Head of caudate nucleus (tissue), 42 donors: ENCODE measurements at regions not wholly inside any gene's neighbourhood (a gene's known extent, or its start where the extent isn't known, plus 50 kb on each side); places are given as distances from the start of the nearest gene placed in this dataset.
"Not testable (repeated sequence)": the region's sequence is repeated elsewhere in the genome, so short reads cannot be mapped to it uniquely, and the experiment has no call there.

Experiments used
- DNase-seq, 42 donors: peaks; one replicate each; pipeline versions ENCODE4 v3.0.0 to v3.0.0-alpha.2; 2020 to 2021; ENCODE audit warnings: mixed read lengths in 7 of 42
- intact Hi-C: fragments of 100-400 bp; cut with DNase I; formaldehyde crosslinking; loops from one replicate; pipeline ENCODE4 v1.15.0; 2022

DNA sequence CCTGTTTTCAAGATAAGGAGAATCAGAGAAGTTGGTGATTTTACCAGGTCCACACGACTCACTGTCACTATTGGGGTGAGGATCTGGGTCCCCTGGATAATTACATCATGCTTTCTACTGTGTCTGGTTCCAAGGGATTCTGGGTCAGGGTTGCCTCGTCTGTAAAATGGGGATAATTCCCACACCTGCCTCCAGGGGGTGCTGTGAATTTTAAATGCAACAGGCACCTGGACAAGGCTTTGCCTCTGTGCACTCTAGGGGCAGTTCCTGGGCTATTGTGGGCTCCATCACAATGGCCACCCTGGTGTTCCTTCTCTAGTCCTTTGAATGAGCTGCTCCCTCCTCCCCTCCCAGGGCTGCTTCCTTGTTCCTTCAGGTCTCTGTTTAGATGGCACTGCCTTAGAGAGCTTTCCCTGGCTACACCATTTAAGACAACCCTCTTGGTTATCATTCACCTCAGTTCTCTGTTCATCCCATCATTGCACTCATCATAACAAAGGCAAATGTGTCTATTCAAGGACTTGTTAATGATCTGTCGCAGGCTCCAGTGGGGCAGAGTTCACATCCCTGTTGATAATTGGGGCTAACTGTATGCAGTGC is 178.6 kb downstream of the MIAT start:
- peak in 33 of 42 donors; percentile 8 to 71 (median 35) for DNase-seq
- intact Hi-C loops, result no loop called here

DNA sequence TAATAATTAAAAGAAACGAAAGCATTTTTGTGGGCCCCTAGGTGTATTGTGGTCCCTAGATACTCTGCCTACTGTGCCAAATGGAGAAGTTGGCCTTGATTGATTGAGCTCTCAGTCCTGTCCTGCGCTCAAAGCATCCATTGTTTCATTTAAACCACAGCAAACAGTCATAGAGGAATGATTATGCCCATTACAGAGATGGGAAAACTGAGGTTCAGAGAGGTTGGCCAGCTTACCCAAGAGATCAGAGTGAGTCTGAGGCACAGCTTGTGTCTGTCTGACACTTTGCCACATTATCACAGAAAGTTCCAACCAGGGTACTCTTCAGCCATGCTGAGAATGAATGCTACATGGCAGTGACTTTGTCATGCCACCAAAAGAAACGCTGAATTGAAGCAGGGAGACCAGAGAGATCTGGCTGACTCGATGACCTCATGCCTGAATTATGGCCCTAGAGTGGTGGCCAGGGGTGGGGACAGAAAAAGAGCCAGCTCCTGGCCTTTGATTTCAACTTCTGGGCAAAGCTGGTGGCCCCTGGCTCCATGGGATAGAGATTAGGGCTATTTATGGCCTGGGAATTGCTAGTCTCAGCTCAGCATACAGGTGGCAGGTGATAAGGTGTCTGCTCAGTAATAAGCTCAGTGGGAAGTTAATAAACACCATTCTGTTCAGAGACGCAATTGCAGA is 180.5 kb downstream of the MIAT start:
- no peak for DNase-seq
- intact Hi-C loops, result no loop called here

DNA sequence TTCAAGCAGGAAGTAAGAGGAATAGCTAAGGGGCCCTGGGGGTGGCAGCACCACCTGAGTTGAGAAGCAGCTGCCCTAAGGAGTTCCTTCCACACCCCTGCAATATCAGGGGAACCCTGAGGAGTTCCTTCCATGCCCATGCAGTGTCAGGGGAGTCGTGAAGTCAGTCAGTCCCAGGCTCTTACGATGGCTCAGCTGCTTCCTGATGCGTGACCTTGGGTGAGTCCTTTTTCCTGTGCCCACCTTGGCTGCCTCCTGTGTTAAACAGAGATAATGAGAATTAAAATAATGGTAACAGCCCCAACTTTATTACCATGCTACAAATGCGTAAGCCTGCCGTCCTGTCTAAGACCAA is 181.1 kb downstream of the MIAT start:
- DNase-seq, result no peak
- intact Hi-C loops, result no loop called here

DNA sequence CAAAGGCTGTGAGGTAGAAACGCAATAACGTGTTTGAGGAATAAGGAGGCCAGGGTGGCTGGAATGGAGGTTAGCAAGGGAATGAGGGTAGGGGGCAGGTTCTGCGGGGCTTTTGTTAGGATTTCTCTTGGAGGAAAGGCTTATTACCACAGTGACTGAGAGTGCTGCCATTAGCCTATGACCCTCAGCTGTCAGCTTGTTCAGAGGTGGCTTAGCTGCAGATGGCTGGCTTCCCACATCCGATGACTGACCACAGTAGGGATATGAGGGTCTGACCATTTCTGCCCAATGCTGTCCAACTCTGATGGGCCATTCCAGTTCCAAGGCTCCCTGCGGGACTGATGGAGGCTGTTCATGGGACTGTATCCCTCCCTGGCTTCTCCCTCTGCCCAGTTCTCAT is 181.8 kb downstream of the MIAT start:
- no peak for DNase-seq
- intact Hi-C loops, result no loop called here

DNA sequence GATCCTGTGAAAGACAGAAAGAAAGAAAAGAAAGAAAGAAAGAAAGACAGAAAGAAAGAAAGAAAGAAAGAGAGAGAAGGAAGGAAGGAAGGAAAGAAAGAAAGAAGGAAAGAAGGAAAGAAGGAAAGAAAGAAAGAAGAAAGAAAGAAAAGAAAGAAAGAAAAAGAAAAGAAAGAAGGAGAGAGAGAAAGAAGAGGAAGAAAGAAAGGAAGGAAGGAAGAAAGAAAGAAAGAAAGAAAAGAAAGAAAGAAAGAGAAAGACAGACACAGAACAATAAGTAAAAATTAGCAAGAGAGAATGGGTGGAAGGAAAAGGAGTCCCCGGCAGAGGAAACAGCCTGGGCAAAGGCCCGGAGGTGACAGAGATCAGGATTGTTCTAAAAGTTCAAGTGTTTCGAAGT is 183.4 kb downstream of the MIAT start:
- intact Hi-C loops, DNase-seq: not testable (repeated sequence)

DNA sequence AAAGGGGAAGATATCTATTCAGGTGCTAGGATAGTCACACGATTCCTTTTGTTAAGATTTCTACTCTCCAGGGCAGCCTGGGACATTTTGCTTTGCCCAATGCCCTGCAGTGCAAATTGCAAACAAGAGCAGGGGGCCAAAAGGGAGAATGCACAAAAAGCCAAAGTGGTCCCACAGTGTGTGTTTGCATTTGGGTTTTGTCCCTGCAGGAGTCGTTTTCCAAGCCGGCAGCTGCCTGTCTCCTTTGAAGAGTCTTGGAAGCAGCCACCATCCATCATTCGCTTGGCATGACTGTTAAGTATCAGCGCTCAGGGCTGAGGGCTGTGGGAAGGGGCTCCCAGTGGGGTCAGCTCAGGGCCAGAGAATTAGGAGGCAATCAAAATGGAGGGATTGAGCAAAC is 184.7 kb downstream of the MIAT start:
- no peak for DNase-seq
- intact Hi-C loops, result no loop called here

DNA sequence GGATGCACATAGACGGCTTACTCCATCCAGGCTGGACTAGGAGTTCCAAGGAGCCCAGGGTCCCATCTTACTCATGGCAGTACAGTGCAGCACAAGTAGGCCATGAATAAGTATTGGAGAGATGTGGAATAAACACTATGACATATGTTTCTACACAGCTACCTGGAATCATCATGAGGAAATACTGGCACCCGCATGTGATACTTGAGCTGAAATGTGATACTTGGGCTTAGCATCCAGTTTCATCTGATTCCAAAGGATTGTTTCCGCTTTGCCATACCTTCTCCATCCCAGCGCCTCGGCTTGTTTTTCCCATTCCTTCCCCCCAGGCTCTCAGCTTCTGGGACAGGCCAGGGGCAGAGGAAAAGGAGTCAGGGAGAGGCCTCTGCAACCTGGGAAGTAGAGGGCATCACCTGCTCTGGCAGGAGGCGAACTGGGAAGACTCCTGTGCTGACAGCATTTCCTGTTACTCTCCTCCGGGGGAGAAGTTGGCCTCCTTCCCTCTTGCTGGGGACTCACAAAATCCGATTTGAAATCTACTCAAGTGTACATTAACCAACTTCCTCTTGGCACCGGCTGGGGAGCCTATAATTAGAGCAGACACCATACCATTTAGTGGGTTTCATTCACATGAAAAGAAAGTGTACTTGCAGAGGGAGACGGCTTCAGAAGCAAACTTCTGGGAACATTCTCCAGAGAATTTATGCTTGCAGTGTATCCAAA is 187.8 kb downstream of the MIAT start:
- peak in 13 of 42 donors; percentile 3 to 46 (median 17) for DNase-seq
- intact Hi-C loops, result no loop called here

DNA sequence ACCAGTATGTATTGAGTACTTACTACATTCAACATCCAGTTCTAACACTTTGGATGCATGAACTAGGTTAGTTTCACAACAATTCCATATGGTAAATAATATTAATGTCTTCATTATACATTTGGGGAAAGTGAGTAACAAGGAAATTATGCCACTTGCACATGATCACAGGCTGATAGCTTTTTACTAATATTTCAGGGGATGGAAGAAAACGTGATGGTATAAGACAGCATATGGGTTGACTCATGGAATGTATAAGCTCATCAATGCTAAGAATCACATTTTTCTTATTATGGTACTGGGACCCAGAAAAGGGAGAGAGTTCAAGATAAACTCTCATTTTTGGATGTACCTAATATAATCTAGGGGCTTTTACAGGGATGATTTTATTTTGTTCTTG is 188.7 kb downstream of the MIAT start:
- DNase-seq, result no peak
- intact Hi-C loops, result no loop called here

DNA sequence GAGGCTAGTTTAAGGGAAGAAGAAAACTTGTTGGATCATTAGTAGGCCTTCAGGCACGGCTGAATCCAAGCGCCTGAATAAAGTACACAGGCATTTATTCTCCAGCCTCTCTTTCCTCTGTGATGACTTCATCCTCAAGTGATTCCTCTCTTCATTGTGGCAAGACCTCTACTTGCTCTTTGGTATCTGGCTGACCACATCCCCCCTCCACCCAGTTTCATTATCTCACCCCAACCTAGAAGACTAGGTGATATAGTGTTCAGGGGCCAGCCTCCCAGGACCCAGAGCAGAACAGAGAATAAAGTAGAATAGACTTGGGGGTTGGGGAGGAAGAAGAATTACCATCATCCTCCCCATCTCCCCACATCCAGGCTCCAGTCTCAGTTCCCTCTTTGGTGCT is 189.3 kb downstream of the MIAT start:
- intact Hi-C loops, result no loop called here
- peak in 1 of 42 donors; percentile 8 for DNase-seq

DNA sequence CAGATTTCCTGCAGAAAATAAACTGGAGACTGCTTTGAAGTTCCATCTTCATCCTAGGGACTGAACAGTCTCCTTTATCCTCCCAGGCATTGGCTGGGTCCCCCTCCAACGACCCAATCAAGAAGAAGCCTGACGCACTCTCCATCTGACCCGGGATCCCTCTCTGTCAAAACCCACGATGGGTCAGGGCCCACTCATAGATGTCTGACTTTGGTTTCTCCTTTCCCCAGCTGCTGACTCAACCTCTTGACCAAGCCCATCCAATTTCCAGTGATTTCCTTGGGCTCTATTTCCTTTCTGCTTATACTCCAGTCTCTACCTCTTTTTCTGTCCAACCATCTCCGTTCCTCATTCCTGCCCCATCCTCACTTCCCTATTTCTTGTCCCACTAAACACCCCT is 189.7 kb downstream of the MIAT start:
- peak in 2 of 42 donors; percentile 14 to 21 for DNase-seq
- intact Hi-C loops, result no loop called here

DNA sequence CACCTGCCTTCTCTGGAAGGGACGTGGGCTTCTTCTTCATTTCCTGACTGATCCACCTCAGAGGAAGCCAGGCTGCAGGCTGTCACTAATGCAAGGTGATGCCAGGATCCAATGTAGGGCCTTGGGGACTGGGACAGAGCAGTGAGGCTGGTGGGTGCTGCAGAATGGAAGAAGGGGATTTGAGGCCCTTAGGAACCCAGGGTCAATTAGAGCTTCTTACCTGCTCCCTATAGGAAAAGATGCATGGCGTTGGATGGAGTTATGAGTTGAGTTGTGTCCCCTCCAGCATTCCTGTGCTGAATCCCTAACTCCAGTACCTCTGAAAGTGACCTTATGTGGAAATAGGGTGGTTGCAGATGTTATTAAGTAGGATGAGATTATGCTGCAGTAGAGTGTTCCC is 190.4 kb downstream of the MIAT start:
- peak in 1 of 42 donors; percentile 13 for DNase-seq
- intact Hi-C loops, result no loop called here

DNA sequence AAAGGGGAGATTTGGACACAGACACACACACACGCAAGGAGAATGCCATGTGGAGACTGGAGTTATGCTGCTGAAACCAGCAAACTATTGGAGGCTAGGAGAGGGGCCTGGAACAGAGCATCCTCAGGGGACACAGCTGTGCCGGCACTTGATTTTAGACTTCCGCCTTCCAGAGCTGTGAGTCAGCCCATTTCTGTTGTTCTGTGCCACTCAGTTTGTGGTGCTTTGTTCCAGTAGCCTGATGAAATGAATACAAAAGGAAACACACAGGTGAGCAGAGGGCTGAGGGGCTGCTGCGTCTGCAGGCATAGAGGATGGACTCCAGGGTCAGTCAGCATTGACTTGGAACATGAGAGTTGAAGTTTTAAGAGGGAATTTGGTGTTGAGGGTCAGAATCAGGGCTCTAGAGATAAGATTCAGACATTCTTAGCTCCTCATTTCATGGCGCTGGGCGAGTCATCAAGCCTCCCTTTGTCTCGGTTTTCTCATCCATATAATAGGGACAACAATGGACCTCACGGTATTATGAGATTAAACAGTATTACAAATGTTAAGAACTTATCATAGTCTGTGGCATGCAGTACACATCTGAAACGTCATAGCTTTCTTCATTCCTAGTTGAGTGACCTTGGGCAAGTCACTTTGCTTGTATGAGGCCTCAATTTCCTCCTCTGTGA is 191.0 kb downstream of the MIAT start:
- intact Hi-C loops, result no loop called here
- peak in 1 of 42 donors; percentile 10 for DNase-seq

DNA sequence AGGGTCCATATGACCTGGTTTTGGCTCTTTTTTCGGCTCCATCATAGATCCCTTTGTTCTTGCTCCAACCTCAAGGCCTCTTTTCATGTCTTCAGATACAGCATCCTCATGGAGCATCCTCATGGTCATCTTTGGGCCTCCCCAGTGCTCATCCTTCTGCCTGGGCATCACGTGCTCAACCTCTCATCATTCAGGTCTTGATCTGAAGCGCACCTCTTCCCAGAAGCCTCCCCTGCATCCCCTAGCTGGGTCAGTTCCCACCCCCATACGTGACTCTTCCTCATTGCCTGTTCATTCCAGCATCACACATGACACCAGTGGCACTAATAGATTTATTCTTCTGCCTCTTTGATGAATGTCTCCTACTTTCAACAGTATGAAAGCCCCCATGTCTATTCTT is 192.2 kb downstream of the MIAT start:
- intact Hi-C loops, result no loop called here
- DNase-seq, result peak in 1 of 42 donors; percentile 7

DNA sequence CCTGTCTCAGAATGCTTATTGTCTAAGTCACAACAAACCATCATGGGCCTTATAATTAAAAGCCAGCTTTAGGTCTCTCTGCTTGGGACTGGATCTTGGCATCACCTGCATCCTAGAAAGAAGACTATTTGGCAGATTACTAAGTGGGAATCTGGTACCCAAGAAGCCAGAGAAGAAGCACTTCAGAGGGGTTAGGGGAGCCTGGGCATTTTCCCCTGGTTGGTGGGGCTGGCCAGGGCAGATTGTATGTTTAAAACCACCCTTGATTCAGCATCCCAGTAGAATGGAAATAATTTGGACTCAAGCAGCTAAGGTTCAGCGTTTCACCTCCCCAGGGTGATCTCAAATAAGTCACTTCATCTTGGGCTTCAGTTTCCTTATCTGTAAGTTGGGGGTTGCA is 193.7 kb downstream of the MIAT start:
- intact Hi-C loops, result no loop called here
- DNase-seq, result peak in 2 of 42 donors; percentile 5 to 6

DNA sequence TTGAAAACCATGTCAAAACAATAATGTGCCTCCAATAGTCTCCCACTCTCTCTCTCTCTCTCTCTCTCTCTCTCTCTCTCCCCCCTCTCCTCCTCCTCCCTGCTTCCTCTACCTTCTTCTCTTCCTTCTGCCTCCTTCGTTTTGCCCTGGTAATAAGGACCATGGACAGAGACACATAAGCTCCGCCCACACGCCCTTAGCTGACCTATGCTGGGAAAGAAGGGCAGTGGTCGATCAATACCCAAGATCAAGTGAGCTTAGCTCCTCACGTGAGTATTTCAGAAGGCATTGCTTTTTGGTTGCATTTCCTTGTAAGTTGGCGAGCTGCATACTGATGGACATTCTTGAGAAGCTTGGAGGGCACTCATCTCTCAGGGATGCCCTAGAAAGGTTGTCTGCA is 194.8 kb downstream of the MIAT start:
- DNase-seq, result no peak
- intact Hi-C loops, result no loop called here

DNA sequence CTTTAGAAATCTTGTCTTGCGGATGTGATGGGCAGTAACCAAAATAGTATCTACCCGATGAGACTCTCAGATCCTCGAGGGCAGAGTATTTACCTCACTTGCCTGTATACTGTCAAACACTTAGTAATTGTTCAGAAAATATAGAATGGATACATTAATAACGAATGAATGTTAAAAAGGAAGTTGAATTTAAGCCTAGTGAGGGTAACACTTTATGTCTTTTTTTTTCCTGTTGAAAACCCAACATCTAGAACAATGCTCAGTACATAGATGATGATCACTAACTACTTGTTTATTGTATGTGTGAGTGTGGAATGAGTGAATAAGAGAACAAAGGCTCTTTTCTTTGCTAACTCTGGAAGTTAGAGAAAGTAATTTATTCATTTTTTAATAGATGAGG is 195.7 kb downstream of the MIAT start:
- DNase-seq, result no peak
- intact Hi-C loops, result no loop called here

DNA sequence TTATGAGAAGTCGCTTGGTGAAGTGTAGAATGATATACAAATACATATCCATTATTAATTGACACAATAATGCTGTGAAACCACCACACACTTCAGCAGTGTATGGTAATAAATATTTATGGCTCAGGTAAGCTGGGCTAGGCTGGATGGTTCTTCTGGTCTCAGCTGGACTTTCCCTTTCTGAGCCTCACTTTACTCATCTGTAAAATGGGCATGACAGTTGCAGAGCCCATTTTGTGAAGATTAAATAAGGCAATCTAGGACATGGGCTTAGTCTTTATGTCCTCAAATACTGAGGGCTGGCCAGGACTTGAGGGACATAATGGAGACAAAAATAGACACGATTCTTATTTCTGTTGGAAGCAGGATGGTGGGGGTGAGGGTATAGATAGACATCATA is 196.1 kb downstream of the MIAT start:
- no peak for DNase-seq
- intact Hi-C loops, result no loop called here

DNA sequence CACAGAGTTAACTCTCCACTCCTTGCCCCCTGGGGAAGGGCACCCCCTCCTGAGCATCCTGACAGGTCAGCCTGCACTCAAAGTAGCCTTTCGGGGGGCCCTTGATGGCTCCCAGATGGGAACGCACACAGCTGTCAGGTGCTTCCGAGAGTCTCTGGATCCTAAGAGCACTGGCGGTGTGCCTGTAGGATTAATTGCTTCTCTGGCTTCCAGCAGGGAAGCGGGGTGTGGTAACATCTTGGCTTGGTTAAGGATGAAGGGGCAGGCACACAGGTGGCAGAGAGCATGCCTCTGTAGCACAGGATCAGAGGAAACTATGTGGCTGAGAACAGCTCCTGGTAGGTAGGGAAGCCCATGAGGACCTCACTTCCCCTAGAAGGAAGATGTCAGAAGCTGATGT is 199.8 kb downstream of the MIAT start:
- intact Hi-C loops, result no loop called here
- DNase-seq, result no peak

DNA sequence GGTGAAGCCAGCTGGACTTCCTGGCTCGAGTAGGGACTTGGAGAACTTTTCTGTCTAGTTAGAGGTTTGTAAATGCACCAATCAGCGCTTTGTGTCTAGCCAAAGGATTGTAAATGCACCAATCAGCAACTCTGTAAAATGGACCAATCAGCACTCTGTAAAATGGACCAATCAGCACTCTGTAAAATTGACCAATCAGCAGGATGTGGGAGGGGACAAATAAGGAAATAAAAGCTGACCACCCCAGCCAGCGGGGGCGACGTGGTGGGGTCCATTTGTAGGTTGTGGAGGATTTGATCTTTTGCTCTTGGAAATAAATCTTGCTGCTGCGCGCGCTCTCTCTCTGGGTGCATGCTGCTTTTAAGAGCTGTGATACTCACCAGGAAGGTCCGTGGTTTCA is 202.9 kb downstream of the MIAT start:
- intact Hi-C loops, result no loop called here

DNA sequence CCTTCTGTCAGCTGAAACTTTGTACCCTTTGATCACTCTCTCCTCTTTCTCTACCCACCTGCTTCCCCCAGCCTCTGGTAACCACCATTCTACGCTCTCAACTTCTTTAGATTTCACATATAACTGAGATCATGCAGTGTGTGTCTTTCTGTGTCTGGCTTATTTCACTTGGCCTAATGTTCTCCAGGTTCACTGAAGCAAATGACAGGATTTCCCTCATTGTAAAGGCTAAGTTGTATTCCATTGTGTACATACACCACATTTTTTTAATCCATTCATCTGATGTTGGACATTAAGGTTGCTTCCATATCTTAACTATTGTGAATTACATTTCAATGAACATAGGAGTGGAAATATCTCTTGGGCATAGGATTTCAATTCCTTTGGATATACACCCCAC is 207.6 kb downstream of the MIAT start:
- no peak for DNase-seq
- intact Hi-C loops, result no loop called here

More for the DNA sequence above, 202.9 kb downstream of the MIAT start:
- DNase-seq, result no peak
